ENCODE measurements at regions not wholly inside any gene's neighbourhood (a gene's known extent, or its start where the extent isn't known, plus 50 kb on each side); places are given as distances from the start of the nearest gene placed in this dataset.

DNA sequence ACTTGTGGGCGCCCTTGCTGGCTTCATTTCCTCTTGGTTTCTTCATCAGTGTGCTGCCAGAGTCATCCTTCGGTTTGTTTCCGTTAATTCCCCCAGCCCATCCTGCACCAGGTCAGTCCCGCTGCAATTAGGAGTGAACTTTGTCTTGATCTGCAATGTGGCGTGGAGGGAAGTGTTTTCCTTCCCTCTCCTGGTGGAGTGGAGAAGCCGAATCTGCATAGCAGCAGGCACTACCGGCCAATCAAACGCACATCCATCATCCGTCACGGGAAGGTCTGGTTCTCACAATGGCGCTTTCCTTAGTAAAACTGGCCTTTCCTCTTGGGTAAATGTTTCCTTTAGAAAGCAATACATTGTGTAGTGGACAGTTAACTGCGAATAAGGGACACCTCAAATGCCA, 337.5 kb downstream of the CXCL12 start:
- H3K4me3 ChIP-seq (ENCODE audit: extremely low read depth in 1 of 4, insufficient read depth in 2 of 4, low read depth in 3 of 4, low read length in 4 of 4), result no peak overlapping the region
- FAIRE-seq (no peak), DNase-seq (ENCODE audit: low read depth in 1 of 2, low spot score in 2 of 2) (peak in 1 of 2 experiments; percentile 22)
- H3K56ac ChIP-seq (replicated peaks; ENCODE audit: insufficient read length, low read depth, low read length), result no peak overlapping the region
- H3K79me2 ChIP-seq (ENCODE audit: control insufficient read depth in 1 of 2, insufficient read depth in 2 of 2, low read length in 2 of 2), result no peaks in the 10 kb centered on the region
- H2AFZ ChIP-seq (ENCODE audit: low read length), result no peak overlapping the region
- H2BK12ac ChIP-seq (ENCODE audit: low read depth, low read length), result no peak overlapping the region
- POLR2A ChIA-PET (ENCODE audit: partially characterized antibody), result no interaction called here
- no peaks in the 10 kb centered on the region for H3K27me3 ChIP-seq (replicated peaks in 1 of 4; ENCODE audit: control insufficient read depth in 3 of 4, extremely low read depth in 1 of 4, insufficient read depth in 3 of 4, low read length in 3 of 4)
- H2BK120ac ChIP-seq (replicated peaks; ENCODE audit: low read depth, low read length), result no peak overlapping the region
- H2BK15ac ChIP-seq (ENCODE audit: low read length), result no peak overlapping the region
- no peak overlapping the region for H4K91ac ChIP-seq (replicated peaks; ENCODE audit: insufficient read length, low read length)
- TF ChIP-seq CBX5 (IDR thresholded peaks at IDR 0.05; ENCODE audit: low read depth, low read length) (no peak), KDM4A (IDR thresholded peaks at IDR 0.05; ENCODE audit: low read depth, low read length, severe bottlenecking) (no peak), SRF (IDR thresholded peaks at IDR 0.05; ENCODE audit: low read depth, low read length) (no peak), EP300 (IDR thresholded peaks at IDR 0.05; ENCODE audit: borderline replicate concordance in 1 of 2, low read depth in 2 of 2, low read length in 2 of 2) (no peak), CTBP2 (IDR thresholded peaks at IDR 0.05; ENCODE audit: borderline replicate concordance, insufficient read depth, insufficient read length, low read length) (no peak)
- TF ChIP-seq, protein P1, sequence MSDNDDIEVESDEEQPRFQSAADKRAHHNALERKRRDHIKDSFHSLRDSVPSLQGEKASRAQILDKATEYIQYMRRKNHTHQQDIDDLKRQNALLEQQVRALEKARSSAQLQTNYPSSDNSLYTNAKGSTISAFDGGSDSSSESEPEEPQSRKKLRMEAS (IDR thresholded peaks at IDR 0.05), result no peak
- H3K36me3 ChIP-seq (ENCODE audit: control insufficient read depth in 2 of 4, insufficient read depth in 4 of 4, low read length in 3 of 4), result no peaks in the 10 kb centered on the region
- no peak overlapping the region for H3K14ac ChIP-seq (ENCODE audit: insufficient read length)
- no peaks in the 10 kb centered on the region for H3K23me2 ChIP-seq (ENCODE audit: low read depth, low read length)
- H3K4me1 ChIP-seq (replicated peaks in 1 of 4; ENCODE audit: control insufficient read depth in 3 of 4, insufficient read depth in 4 of 4, low read length in 3 of 4), result peaks cover 0 to 4% (median under 1%) of the 10 kb centered on the region in 4 experiments; a peak in 1 of 7 replicates
- no peak overlapping the region for H2AK5ac ChIP-seq (ENCODE audit: low read depth, low read length)
- H4K5ac ChIP-seq (ENCODE audit: insufficient read length, low read depth, low read length), result no peak overlapping the region
- no peak overlapping the region for H2BK5ac ChIP-seq (ENCODE audit: low read depth, low read length)
- no peak overlapping the region for H3K23ac ChIP-seq (ENCODE audit: insufficient read length)
- no peak overlapping the region for H3K4ac ChIP-seq (replicated peaks; ENCODE audit: insufficient read length, low read depth, low read length)
- H3K27ac ChIP-seq (ENCODE audit: low read depth, low read length), result no peak overlapping the region
- 90% methylated on average over 12 of the region's 12 CpGs; no CpG with 5 or more reads in 1 of the 2 experiments for WGBS, 2 experiments (ENCODE audit: extremely low coverage in 1 of 2, insufficient coverage in 1 of 2, insufficient read length in 1 of 2, insufficient replicate concordance in 2 of 2, low coverage in 1 of 2, low lambda C conversion rate in 2 of 2, missing lambda C conversion rate in 1 of 2)
- H4K20me1 ChIP-seq (replicated peaks in 1 of 2; ENCODE audit: control insufficient read depth in 1 of 2, insufficient read depth in 2 of 2, low read length in 2 of 2), result no peaks in the 10 kb centered on the region
- no peak overlapping the region for H4K8ac ChIP-seq (ENCODE audit: extremely low read depth, insufficient read depth, low read length)
- no peak overlapping the region for H2BK20ac ChIP-seq (ENCODE audit: low read length)
- CTCF ChIA-PET (ENCODE audit: partially characterized antibody), result no interaction called here
- H3K9ac ChIP-seq (replicated peaks in 1 of 4; ENCODE audit: extremely low read depth in 1 of 4, low read depth in 3 of 4, low read length in 3 of 4), result no peak overlapping the region
- no peaks in the 10 kb centered on the region for H3K9me3 ChIP-seq (ENCODE audit: insufficient read depth in 2 of 2, low read depth in 1 of 2, low read length in 1 of 2)
- H3K18ac ChIP-seq (ENCODE audit: extremely low read depth, low read length), result no peak overlapping the region
- H3K79me1 ChIP-seq (ENCODE audit: low read depth, low read length), result no peaks in the 10 kb centered on the region
- H3K4me2 ChIP-seq (ENCODE audit: insufficient read depth in 1 of 2, low read depth in 2 of 2, low read length in 2 of 2), result no peak overlapping the region

Measured in H1 (cell line).